8988T (cell line): ENCODE measurements at regions not wholly inside any gene's neighbourhood (a gene's known extent, or its start where the extent isn't known, plus 50 kb on each side); places are given as distances from the start of the nearest gene placed in this dataset.

Experiments used
- DNase-seq: peaks from one replicate; pipeline ENCODE4 v3.0.0; 2011

DNA sequence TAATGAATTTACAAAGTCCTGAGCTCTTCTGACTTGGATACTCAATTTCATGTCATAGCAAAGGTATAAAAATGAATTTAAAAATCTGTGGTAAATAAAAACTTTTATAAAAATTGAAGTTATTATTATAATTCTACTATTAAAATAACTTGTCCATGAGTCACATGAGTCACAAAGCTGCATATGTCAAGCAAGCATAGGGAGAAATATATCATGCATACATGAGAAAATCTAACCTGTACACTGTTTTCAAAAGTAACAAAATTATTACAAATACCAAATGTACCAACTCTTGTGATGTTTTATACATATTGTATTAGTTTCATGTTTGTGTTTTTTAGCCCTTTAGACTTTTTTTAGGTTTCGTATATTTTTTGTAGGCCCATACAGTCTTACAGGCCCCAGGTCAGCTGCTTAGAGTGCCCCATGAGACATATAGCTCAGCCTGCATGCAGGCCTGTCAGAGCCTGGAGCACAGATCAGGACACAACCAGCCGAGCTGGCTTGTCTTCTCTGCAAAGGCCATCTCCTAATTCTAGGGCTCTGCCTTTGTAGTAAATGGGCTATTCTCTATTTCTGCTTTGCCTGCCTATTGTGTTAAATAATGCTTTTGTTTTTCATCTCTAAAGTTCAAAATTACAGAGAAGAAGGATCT lies 818.7 kb upstream of the TENM3 start:
- no peak for DNase-seq

DNA sequence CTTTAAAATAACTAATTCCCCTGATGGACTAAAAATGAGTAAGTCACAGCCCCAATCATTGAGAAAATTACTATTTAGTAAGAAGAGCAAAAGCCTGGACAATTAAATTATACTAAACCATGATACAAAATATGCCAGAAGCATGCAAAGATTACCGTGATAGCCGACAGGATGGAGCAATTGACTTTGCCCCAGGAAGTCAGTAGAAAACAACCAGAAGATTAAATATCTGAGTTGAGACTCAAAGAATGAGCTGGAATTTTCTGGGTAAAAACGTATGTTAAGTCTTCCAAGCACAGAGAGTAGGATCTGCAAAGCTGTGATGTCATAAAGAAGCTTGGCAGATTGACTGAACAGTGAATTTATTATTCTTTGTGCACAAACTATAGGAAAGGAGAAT lies 816.1 kb upstream of the TENM3 start:
- no peak for DNase-seq

DNA sequence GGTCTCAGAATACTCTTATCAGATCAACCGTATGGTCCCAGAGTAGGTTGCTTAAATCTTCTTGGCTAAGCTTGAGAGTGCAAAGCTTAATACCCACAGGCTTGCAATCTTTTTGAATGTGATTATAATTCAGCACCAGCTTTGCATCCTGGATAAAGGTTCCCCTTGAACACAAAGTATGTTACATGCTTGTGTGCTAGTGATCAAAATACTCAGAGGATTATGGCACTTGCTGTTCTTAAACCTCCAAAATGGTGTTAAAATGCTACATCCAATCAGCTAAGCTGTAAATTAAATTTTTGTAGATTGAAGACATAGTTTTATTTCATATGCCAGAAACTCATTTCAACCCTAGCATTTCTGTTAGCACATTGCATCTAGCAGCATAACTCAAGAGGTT lies 812.2 kb upstream of the TENM3 start:
- DNase-seq, result no peak

DNA sequence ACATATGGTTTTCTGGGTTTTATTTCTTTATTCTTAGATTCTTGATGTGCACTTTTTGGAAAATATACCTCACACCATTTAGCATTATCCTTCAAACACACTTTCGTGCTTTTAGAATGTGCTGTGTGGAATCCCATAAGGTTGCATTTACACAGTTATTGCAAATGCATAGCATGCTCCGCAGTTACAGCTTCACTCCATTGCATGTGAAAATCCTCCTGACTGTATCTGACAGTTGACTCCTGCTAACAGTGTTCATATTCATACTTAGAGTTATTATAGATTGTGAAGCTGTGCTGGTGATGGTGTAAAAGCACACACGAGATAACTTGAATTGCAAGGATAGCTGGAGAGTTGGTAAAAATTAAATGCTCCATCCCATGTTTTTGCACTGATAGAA lies 811.5 kb upstream of the TENM3 start:
- no peak for DNase-seq

DNA sequence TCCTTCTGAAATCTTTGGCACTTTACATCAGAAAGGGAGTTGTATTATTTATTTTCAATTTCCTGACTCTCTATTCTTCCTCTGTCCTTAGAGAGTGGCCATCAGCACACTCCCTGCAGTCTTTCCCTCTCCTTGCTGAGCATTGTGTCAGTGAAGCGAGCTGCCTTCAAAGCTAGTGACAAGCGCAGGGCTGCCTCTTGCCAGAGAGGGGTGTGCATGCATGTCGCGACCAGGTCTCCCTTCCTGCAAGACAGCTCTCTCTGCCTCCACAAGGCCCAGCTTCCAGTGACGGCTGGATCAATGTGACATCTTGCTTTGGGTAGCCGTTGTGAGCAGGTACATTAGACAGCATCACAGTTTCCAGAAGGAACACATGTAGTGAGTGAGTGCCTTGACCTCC lies 810.9 kb upstream of the TENM3 start:
- DNase-seq, result no peak

DNA sequence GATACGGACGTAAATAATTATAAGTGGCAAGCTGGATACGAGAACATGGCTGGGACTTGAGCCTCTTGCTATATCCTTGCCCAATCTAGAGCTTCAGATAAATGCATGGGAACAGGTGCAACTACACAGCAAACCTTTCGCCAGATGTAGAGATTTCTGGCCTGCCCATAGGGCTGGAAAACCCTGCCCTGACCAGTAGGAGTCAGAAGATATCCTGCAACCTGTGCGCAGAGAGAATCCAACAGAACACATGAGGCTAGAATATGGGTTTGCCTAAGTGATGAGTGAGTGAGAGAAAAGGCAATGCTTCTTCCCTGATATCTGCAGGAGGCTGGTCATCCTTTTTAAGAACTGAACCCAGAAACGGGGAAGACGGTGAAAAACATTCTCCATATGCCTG lies 805.3 kb upstream of the TENM3 start:
- no peak for DNase-seq

DNA sequence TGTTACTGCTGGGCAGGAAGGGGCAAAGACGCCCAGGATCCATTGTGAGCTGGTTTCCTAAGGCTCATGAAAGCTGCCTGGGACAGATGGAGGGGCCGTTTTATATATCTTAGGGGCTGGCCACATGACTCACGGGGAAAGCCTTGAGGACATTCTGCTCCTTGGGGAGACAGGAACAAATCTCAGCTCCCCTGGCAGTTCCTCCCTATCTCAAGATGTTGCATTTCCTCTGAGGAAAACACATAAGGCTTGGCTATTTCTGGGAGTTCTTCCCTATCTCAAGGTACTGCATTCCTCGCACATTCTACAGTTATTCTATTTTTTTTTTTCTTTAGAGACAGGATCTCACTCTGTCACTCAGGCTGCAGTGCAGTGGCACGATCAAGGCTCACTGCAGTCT lies 804.6 kb upstream of the TENM3 start:
- DNase-seq, result no peak

DNA sequence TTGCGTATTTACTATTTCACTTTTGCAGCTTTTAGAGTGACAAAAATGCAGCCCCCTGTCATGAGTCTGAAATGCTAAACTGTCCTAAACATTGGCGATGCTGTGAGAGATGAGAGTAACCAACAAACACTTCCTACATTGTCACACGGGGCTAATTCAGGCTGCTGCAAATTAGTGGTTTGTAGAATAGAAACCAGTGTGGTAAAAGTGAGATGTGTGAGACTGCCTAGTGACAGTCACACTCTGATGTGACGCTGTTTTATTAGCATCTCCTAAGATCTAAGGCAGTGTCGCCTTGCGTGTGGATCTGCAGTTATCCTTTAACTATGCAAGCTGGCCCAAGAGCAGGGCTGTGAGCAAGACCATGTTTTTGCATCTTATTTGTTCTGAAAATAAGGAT lies 800.2 kb upstream of the TENM3 start:
- DNase-seq, result no peak

DNA sequence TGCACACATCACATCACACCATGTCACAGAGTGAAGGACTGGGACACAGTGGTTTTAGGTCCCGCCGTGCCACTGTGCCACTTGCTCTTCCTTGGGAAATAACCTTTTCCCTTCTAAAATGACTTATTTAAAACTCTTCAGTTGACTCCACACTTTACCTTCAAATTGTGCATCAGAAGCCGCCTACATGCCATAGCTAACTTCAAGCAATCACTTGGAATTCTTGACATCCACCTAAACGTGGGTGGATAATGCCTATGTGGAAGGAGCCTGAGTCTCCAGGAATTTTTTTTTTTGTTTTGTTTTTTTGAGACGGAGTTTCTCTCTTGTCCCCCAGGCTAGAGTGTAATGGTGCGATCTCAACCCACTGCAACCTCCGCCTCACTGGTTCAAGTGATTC lies 777.4 kb upstream of the TENM3 start:
- DNase-seq, result no peak

DNA sequence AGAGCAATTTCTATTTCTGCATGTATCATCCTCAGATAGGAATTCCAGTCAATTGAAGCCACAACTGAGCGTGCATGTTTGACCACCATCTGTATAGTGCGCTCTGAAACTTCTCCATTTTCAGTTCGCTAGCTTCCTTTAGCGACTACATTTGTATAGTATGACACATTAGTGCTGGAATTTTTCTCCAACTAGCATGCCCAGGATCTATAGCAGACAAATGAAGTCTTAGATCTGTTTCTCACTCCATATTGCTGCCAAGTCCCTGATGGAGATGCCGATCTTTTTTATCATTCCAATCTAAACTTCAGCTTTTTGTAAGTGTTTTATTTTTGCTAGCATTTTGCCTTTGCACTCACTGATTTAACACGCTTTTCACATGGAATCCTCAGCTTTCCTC lies 774.8 kb upstream of the TENM3 start:
- DNase-seq, result no peak

DNA sequence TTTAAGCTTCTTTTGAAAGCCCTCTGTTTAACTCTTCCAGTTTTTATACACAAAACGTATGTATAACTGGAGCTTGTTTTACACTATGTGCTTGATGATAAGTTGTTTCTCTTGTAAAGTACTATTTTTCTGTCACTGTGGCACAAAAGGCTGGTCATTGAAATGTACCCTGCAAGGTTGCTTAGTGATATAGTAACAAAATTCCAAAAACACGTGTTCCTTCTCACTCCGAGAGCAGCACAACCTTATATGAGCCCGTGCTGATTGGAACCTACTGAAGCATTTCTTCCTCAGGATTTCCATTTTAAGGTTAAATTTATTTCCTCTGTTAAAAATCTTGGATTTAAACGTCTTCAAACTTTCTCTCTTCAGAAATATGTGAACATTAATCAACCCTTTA lies 772.9 kb upstream of the TENM3 start:
- no peak for DNase-seq

DNA sequence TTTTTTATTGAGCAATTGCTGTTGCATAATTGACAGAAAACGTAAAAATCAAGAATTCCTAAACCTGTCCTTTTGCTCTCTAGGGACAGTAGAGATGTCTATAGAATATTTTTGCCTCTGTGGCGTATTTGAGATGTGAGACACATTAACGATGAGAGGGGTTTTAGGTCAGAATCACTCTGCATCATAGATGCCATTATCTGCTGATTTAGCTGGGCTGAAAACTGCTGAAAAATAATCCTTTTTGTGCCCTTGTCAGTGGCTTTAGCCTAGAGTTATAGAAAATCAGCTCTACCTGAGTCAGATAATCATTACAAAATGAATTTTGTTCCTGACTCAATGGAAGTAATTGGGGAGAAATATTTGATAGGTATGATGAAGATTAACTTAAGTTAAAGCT lies 767.8 kb upstream of the TENM3 start:
- DNase-seq, result no peak

DNA sequence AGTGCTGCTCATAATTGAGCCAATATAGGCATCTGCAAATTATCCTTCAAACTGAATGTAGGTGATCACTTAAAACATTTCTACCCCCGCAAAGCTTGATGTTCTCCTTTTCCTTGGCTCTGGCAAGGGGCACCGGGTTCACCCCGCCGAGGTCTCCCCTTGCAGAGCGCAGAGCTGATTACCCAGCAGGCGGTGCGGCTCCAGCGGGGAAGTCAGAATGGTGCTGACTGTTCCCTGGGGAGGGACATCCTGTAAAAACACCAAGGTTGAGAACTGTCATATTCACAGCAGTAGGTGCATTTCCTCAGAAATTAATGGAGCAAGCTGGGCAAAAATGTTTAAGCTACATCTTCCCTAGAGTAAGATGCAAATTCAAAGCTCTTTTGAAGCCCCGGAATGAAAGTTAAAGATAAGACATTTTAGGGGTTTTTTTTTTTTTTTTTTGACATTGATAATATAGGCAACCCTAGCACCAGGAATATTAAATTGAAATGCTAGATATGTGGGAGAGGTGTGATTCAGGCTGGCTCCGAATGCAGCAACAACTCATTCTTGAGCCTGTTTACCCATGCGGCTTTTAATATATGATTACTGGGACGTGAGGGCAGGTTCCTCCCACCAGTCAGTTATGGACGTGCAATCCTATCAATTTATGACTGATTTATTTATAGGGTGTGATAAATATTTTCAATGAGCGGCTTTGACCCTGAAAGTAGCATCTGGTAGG lies 767.3 kb upstream of the TENM3 start:
- no peak for DNase-seq

DNA sequence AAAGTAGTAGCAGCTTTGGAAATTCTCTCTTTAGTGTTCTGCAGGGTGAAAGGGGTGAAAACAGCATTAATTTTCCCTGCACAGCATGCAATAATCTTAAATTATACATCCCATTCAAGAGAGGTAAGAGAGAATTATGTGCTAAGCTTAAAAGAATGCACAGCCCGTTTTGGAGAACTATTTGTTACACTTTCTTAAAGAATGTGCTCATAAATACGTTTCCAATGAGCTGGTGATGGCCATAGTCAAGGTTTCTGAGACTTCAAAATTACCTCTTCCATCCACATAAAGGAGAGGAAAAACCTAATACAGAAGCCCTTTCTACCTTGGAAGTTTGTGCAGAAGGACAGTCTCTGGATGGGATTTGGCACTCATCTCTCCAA lies 766.7 kb upstream of the TENM3 start:
- no peak for DNase-seq

DNA sequence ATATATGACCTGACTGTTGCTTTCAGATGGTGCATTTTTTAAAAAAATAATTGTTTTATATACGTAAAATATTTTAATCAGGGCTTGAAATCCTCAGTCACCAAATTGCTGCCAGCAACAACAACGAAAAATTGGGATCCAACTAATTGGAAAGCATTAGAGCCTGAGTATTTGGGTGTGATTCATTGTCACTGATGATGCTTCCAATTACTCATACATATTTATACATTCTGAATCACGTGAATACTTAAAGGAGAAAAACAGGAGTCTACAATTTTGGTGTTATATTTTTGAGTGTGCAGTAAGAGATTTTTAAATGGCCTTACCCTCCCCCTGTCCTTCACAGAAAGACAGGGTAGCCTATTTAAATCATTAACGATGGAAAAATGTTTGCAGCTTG lies 765.6 kb upstream of the TENM3 start:
- no peak for DNase-seq

DNA sequence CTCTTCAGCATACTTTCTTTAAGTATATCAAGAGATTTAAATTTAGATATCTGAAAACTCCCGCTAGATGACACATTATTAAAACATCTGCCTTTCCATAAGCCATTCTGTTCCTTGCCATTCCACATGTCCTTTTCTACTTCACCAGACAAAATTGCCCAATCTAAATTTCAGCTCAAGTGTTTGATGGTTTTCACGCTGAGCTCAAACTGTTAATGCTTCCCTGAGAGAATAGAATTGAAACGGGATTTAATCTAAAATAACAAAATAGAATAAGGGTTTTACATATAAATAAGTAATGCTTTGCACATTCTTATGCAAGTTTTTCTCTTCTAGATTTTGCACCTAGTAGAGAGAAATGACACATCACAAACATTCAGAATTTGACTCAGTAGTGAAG lies 764.5 kb upstream of the TENM3 start:
- no peak for DNase-seq

DNA sequence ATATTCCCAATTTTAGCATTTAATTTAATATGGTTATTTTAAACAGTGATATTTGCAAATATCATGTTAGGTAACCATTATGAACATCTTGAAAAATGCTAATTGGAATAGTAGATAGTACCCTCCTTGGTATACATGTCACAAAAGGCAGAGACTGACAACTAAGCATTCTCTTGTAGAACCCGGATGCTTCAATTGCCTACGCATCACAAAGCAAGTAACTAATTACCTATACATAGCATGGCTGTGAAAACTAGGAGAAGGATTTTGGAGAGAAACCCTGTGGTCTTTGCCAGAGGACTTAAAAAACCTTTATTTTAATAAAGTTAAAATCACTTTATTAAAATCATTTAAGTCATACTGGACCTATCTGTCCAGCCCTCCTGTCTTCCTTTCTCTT lies 764.1 kb upstream of the TENM3 start:
- DNase-seq, result no peak

DNA sequence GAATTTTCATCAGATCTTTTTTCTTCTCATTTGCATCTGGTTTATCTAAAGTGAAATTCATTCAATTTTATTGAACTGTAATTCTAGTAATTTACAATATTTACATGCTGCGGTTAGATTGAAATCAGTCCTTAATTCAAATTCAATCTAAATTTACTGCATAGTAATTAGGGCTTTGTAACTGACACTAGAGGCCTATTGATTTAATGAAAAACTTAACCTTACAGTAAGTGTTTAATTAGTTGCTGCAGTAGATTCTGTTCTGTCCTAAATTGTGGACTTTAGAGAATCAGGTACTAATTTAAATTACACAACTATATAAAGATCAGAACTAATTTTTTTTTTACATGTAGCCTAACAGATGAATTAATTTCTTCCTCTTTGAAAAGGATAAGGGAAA lies 758.8 kb upstream of the TENM3 start:
- DNase-seq, result no peak

DNA sequence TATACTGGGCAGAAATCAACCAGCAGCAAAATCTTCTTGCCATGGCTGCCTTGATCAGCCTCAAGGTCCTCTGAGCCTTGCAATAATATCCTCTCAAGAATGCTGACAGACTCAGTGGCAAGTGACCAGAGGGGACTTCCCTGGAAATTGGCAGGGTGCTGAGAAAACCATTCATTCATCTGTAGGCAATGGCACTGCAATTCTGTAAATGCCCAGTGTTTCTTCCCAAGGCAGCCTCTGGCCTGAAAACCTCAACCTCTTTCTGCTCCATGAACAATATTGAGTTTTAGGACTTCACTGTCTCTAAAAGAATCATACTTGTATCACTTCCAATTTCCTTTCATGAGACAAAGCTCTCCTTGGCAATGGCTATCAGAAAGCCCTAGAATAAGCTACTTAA lies 754.3 kb upstream of the TENM3 start:
- no peak for DNase-seq

DNA sequence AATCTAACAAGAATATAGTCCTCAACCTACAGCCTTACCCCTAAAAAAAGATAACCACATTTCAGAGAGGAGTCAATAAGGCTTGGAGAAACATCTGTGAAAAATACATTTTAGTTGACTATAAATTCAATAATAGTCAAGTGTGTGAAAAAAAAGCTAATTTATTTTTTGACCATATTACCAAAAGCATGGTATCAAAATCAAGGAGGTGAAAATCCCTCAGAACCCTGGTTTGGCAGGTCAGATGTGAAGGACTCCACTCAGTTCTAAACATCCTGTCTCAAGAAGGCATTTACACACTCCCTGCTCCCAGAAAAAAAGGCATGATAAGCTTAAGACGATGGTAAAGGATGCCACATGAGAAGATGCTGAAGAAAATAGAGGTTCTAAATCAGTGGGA lies 745.1 kb upstream of the TENM3 start:
- DNase-seq, result no peak

DNA sequence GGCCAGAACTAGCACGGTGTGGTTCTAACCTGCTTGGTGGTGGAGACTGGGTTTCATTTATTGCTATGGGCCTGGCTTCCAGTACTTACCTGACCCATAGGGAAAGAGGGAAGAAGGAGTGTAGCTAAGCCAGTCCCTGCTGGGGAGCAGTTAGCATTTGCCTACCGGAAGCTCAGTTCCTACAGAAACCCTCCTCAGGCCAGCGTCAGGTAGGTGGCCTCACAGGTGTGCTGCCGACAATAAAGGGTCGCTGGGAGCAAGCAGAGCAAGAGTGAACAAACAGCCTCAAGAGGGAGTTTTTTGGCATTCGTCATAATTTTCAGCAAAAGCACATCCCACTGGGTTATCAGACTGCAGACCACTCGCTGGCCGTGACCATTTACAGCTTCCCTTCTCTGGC lies 740.6 kb upstream of the TENM3 start:
- DNase-seq, result no peak

DNA sequence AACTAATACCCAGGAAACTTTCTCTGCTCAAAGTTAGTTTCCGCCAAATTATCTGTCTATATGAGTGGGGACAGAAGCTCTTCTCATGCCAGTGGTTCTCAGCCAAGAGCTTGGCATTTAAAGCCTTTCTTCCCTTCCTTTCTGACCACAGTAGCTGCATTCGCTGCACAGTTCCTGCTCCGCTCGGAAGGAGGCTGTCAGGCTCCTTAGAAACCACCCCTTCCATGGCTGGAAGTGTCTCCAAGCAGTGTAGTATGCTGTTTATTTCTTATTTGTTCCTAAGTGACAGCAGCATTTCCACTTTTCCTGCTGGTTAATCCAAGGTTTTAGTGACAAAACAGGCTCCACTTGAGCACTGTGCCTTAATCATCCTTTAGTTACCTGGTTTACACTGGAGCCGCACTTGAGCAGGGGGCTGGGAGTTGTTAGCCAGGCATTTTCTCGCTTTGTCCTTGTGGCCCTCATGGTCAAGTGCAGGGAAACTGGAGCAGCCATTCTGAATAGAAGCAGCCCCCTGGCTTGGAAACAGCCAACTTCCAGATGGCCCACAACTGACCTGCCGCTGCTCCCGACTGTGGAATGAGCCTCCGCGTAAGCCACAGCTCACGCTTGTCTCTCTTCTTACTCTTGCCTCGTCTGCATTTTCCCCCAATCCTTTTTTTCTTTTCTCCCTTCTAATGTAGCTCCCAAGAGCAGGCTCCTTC lies 739.4 kb upstream of the TENM3 start:
- no peak for DNase-seq

DNA sequence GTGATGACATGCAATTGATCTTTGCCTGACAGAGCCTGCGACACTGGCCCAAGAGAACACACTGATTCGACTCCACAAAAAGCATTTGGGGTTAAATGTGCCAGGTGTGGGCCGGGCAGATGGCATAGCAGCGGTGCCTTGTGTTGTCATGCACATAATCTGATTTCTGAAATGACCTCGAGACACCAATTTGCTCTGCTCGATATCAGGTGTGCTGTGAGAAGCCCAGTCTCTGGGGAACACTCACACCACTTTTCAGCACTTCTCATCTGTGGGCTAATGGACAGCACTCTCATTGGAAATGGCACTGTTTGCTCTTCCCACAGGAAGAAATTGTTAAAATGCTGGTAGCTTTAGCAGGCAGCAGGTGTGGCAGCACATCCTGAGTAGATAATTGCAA lies 738.3 kb upstream of the TENM3 start:
- DNase-seq, result no peak

DNA sequence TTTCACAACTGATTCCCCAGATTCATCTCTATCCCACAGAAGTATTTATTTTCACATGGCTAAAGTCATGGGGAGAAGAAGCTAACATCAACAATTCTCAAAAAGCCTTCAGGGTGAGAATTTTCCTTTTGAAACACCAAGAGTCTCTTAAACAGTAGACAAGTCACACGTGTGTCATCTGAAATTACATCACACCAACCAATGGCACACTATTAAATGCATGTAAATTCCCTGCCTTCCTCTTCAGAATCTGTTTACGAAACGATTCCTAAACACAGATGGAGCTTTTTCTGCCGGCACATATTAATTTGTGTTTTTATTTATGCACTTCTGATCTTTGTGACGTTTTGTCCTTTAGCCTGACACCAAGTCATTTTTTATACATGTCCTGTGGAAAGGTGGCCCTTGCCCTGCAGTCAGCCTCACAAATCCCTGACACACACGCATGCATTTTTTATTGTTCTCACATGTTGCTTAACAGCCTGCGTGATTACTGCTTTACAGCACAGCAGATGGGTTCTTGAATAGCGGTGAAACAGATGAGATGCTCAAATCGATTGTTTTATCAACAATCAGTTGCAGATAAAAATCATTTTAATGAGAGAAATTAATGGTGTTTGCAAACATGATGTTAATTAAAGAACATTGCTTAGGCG lies 735.9 kb upstream of the TENM3 start:
- no peak for DNase-seq
